HG03045 (cell line): ENCODE measurements at regions not wholly inside any gene's neighbourhood (a gene's known extent, or its start where the extent isn't known, plus 50 kb on each side); places are given as distances from the start of the nearest gene placed in this dataset.

Experiments used
- ATAC-seq: cut with Tn5 transposase; IDR thresholded peaks from one replicate; pipeline ENCODE4 v1.9.1; 2021; ENCODE audit warnings: mild to moderate bottlenecking, moderate library complexity; ENCODE audit not compliant: unreplicated experiment

GRCh38 chrX:9087271-9088040, 53.5 kb upstream of the FAM9B start:
- no peak for ATAC-seq

GRCh38 chrX:9088896-9089295, 55.0 kb upstream of the FAM9B start:
- ATAC-seq, result no peak

GRCh38 chrX:9090766-9091165, 56.8 kb upstream of the FAM9B start:
- ATAC-seq, result no peak

- ATAC-seq, result no peak
Observed at GRCh38 chrX:9091258-9091657, 57.3 kb upstream of the FAM9B start.

GRCh38 chrX:9102956-9103355, 69.0 kb upstream of the FAM9B start:
- no peak for ATAC-seq

- no peak for ATAC-seq
Observed at GRCh38 chrX:9108054-9108453, 74.1 kb upstream of the FAM9B start.

GRCh38 chrX:9110808-9111207, 76.9 kb upstream of the FAM9B start:
- no peak for ATAC-seq

- no peak for ATAC-seq
Observed at GRCh38 chrX:9114245-9114644, 80.3 kb upstream of the FAM9B start.

GRCh38 chrX:9117851-9118250, 83.9 kb upstream of the FAM9B start:
- no peak for ATAC-seq

- no peak for ATAC-seq
Observed at GRCh38 chrX:9122519-9123245, 88.8 kb upstream of the FAM9B start.

GRCh38 chrX:9127986-9128385, 94.1 kb upstream of the FAM9B start:
- no peak for ATAC-seq

GRCh38 chrX:9130031-9130430, 96.1 kb upstream of the FAM9B start:
- no peak for ATAC-seq

GRCh38 chrX:9131066-9131465, 97.1 kb upstream of the FAM9B start:
- ATAC-seq, result no peak

- ATAC-seq, result no peak
Observed at GRCh38 chrX:9132036-9132638, 98.2 kb upstream of the FAM9B start.

GRCh38 chrX:9133426-9133825, 99.5 kb upstream of the FAM9B start:
- no peak for ATAC-seq

- no peak for ATAC-seq
Observed at GRCh38 chrX:9134366-9134765, 100.4 kb upstream of the FAM9B start.

GRCh38 chrX:9135901-9136510, 102.1 kb upstream of the FAM9B start:
- ATAC-seq, result no peak

- ATAC-seq, result no peak
Observed at GRCh38 chrX:9137152-9137551, 103.2 kb upstream of the FAM9B start.

GRCh38 chrX:9141496-9141895, 107.6 kb upstream of the FAM9B start:
- ATAC-seq, result no peak

GRCh38 chrX:9144701-9145241, 110.8 kb upstream of the FAM9B start:
- no peak for ATAC-seq

- ATAC-seq, result no peak
Observed at GRCh38 chrX:9146657-9147056, 112.7 kb upstream of the FAM9B start.
